Lower leg skin (tissue), 4 donors: ENCODE measurements at regions not wholly inside any gene's neighbourhood (a gene's known extent, or its start where the extent isn't known, plus 50 kb on each side); places are given as distances from the start of the nearest gene placed in this dataset.

Experiments used
- DNase-seq, 2 donors: peaks; one replicate each; pipeline ENCODE4 v3.0.0-alpha.2; 2019; ENCODE audit warnings: low spot score in 2 of 2
- H3K4me3 ChIP-seq: fragments of 200-600 bp; sonication (generic); 2 replicates; pipeline ENCODE4 v1.5.1; 2017; ENCODE audit warnings: mild to moderate bottlenecking, low read depth; ENCODE audit not compliant: poor library complexity, severe bottlenecking
- POLR2A ChIP-seq, 2 donors: fragments of 450-650 bp; IDR thresholded peaks; one replicate each; pipeline ENCODE4 v1.6.1; 2016 to 2017; ENCODE audit warnings: antibody characterized with exemption in 2 of 2, mild to moderate bottlenecking in 1 of 2, moderate library complexity in 1 of 2
- WGBS, 2 donors: methylation state at CpG; one replicate each; pipeline ENCODE4 v1.1.5; 2018; 5-methylcytosine and 5-hydroxymethylcytosine counted together
- intact Hi-C: fragments of 100-400 bp; cut with DNase I; formaldehyde crosslinking; loops from one replicate; pipeline ENCODE4 v1.15.0; 2023; ENCODE audit warnings: low total_unique reads
- TF ChIP-seq, protein P1 (sequence below), 3 donors: fragments of 450-650 bp; IDR thresholded peaks; one replicate each; pipeline ENCODE4 v1.5.1; 2016; ENCODE audit warnings: antibody characterized with exemption in 3 of 3, mild to moderate bottlenecking in 3 of 3, moderate library complexity in 2 of 3

DNA sequence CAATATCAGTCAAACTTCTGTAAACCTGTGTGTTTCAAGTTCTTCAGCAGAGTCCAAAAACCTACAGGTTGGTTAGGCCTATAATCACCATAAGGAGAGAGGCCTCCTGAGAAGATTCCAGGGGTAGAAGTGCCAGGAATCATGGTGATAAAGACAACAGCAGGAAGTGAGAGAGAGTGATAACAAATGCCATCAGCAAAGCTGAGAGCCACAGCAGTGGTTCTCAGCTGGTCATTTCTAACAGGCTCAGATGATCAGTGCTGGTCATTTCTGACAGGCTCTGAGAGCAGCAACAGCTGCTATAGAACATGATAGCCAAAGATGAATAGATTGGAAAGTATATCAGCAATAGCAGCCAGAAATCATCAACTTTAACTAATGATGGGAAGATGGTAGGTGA lies 101.3 kb downstream of the TYW3 start:
- no peak overlapping the region for H3K4me3 ChIP-seq
- no peak for TF ChIP-seq POLR2A (IDR thresholded peaks at IDR 0.05)
- DNase-seq = no peak
- intact Hi-C loops = no loop called here

DNA sequence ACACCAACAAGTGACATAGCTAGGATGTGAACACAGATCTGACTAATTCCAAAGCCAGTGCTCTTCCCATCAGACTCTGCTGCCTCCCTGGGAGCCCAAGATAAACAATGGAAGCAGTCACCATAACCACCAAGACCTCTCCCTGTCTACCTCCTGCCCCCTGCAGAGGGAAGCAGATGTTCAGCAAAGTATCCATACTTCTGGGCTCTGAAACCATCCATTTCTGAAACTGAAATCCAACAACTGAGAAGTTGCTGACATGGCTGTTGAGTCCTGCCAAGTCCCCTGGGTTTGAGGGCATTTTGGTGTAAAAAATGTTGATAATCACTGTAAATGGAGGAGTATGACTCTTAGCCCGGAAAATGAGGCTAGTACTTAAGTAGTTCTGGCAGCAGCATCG lies 102.1 kb downstream of the TYW3 start:
- 59 to 65% methylated on average over 2 of the region's 2 CpGs for WGBS, 2 donors
- no peak for TF ChIP-seq POLR2A (IDR thresholded peaks at IDR 0.05)
- TF ChIP-seq, protein P1, sequence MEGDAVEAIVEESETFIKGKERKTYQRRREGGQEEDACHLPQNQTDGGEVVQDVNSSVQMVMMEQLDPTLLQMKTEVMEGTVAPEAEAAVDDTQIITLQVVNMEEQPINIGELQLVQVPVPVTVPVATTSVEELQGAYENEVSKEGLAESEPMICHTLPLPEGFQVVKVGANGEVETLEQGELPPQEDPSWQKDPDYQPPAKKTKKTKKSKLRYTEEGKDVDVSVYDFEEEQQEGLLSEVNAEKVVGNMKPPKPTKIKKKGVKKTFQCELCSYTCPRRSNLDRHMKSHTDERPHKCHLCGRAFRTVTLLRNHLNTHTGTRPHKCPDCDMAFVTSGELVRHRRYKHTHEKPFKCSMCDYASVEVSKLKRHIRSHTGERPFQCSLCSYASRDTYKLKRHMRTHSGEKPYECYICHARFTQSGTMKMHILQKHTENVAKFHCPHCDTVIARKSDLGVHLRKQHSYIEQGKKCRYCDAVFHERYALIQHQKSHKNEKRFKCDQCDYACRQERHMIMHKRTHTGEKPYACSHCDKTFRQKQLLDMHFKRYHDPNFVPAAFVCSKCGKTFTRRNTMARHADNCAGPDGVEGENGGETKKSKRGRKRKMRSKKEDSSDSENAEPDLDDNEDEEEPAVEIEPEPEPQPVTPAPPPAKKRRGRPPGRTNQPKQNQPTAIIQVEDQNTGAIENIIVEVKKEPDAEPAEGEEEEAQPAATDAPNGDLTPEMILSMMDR (IDR thresholded peaks at IDR 0.05) = no peak
- no peak for DNase-seq

DNA sequence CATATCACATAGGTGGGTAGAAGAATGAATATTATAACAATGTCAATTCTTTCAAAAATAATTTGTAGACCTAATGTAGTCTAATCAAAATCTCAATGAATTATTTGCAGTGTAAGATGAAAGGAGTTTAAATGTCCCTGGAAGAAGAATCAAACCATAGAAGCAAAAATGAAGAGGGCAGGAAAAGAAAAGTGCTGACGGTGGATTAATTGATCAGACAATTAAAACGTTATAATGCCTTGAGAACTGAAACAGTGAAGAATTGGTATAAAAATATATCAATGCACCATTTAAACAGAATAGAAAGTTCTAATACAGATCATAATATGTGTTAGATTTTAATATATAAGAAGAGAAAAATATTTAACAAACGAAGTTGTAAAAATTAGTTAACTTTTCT lies 109.8 kb downstream of the TYW3 start:
- no peak overlapping the region for H3K4me3 ChIP-seq
- WGBS, 2 donors = 78 to 79% methylated on average over 3 of the region's 3 CpGs
- no peak for DNase-seq
- intact Hi-C loops = no loop called here
- TF ChIP-seq POLR2A (IDR thresholded peaks at IDR 0.05) = no peak
- TF ChIP-seq, protein P1 (IDR thresholded peaks at IDR 0.05) = no peak

More for the DNA sequence above, 102.1 kb downstream of the TYW3 start:
- intact Hi-C loops = no loop called here
- H3K4me3 ChIP-seq = no peak overlapping the region

DNA sequence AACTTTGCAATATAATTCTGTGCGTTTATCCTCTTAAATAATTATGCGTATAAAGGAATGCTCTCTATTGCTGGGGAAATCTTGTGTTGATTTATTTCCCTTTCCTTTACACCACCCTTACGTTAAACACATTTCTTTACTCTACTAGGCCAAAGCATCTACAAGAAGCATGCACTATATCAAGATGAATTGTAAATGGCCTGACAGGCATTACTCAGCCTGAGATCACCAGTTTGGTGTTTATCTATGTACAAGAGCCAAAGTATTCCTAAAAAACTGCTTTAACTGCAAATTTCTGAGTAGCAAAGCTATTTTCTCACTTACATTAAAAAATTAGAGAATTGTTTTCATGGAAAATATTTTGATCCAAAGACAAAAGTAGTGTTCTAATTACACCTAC lies 114.8 kb downstream of the TYW3 start:
- DNase-seq = no peak
- TF ChIP-seq, protein P1 (IDR thresholded peaks at IDR 0.05) = no peak
- no peak for TF ChIP-seq POLR2A (IDR thresholded peaks at IDR 0.05)
- no peak overlapping the region for H3K4me3 ChIP-seq
- intact Hi-C loops = no loop called here
- 33 to 46% methylated on average over 3 of the region's 3 CpGs for WGBS, 2 donors

DNA sequence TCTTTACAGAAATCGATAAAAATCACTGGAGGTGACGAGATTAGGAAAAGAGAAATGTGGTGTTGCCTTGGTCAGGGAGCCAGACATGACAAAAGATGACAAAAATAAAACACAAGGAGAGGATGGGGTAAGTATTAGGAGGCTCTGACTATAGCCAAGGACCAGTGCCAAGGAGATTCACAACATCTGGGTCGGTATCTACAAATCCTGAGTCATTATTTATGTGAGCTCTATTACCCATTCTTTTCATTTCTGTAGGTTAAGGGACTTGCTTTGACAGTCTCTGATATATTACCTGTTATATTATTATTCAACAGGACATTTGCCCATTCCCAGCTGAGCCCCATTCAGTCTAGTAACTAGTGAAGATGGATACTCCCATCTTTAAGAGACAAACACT lies 120.8 kb downstream of the TYW3 start:
- intact Hi-C loops = no loop called here
- H3K4me3 ChIP-seq = no peak overlapping the region
- 68 to 77% methylated on average over 3 of the region's 3 CpGs for WGBS, 2 donors
- TF ChIP-seq, protein P1 (IDR thresholded peaks at IDR 0.05) = no peak
- TF ChIP-seq POLR2A (IDR thresholded peaks at IDR 0.05) = no peak
- no peak for DNase-seq

DNA sequence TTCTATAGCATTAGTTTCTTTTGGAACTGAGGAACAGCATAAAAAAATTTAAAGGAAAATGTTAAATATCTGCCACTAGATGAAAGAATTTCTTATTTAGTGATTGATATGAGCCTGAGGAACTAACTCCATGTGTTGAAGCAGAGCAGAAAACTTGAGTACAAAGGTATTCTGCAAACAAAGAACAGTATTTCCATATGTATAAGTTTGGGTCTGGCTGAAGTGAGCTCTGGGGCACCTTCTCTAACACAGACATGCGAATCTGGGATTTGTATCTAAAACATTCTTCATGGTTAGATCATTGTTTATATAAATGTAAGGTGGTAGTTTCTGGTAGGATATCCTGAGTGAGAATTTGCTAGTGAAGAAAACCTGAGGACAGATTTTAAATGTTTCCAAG lies 123.2 kb downstream of the TYW3 start:
- H3K4me3 ChIP-seq = no peak overlapping the region
- TF ChIP-seq, protein P1 (IDR thresholded peaks at IDR 0.05) = no peak
- 54 to 67% methylated on average over 1 of the region's 1 CpG for WGBS, 2 donors
- intact Hi-C loops = no loop called here
- DNase-seq = no peak
